Activated T-helper 1 cell treated with anti-CD3 and anti-CD28 coated beads, Interleukin-12 subunit alpha, Interleukin-12 subunit beta, Interleukin-2, Interleukin-4 antibody, amounts not matched to agents 30 ng/mL and 10 ng/mL and 1 ng/mL, durations not matched to agents 14 hours and 24 hours and 36 hours (primary cell): ENCODE measurements at regions not wholly inside any gene's neighbourhood (a gene's known extent, or its start where the extent isn't known, plus 50 kb on each side); places are given as distances from the start of the nearest gene placed in this dataset.
"Not testable (repeated sequence)": the region's sequence is repeated elsewhere in the genome, so short reads cannot be mapped to it uniquely, and the experiment has no call there.

ENCODE experiments used
- DNase-seq: peaks from one replicate; pipeline ENCODE4 v3.0.0; 2021; ENCODE audit warnings: low spot score
- H3K27ac Mint-ChIP-seq: one replicate; pipeline ENCODE4 v1.8.0; 2021; ENCODE audit warnings: mild to moderate bottlenecking, mixed read lengths
- H3K27me3 Mint-ChIP-seq: one replicate; pipeline ENCODE4 v1.8.0; 2022; ENCODE audit warnings: mild to moderate bottlenecking, moderate library complexity, mixed read lengths; ENCODE audit not compliant: insufficient read depth
- H3K36me3 Mint-ChIP-seq: one replicate; pipeline ENCODE4 v1.8.0; 2021; ENCODE audit warnings: low read depth, mixed read lengths
- H3K4me1 Mint-ChIP-seq: one replicate; pipeline ENCODE4 v1.8.0; 2021; ENCODE audit warnings: low read depth, mixed read lengths
- H3K4me3 Mint-ChIP-seq: one replicate; pipeline ENCODE4 v1.8.0; 2021; ENCODE audit warnings: mild to moderate bottlenecking, moderate library complexity, mixed read lengths
- H3K9me3 Mint-ChIP-seq: one replicate; pipeline ENCODE4 v1.8.0; 2021; ENCODE audit warnings: mixed read lengths
- intact Hi-C: fragments of 100-400 bp; cut with micrococcal nuclease; formaldehyde crosslinking; loops from one replicate; pipeline ENCODE4 v1.15.1; 2024

DNA sequence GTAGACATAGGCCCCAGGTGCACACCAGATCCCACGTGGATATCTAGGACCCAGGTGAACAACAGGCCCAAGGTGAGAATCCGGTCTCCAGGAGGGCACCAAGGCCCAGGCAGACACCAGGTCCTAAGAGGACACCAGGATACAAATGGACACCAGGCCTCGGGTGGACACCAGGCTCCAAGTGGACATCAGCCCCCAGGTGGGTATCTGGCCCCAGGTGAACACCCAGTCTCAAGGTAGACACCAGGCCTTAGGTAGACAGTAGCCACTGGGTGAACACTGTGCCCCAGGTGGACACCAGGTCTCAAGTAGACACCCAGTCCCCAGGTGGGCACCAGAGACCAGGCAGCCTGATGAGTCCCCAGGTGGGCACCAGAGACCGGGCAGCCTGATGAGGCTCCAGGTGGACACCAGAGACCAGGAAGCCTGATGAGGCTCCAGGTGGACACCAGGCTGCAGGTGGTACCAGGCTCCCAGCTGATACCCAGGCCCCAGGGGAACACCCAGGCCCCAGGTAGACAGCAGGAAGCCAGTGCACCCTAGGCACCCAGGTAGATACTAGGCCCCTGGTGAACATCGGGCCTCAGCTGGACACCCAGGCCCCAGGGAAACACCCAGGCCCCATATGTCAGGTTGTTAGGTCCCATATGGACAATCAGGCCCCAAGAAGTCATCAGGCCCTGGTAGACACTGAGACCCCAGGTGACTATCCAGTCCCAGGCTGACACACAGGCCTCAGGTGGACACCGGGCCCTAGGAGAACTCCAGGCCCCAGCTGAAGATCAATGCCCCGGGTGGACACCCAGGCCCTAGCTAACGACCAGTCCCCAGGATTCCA is 55.1 kb upstream of the SEPTIN5 start:
- H3K4me1 Mint-ChIP-seq: no peaks in the 10 kb centered on the region
- H3K27me3 Mint-ChIP-seq: peaks cover 2% of the 10 kb centered on the region
- H3K4me3 Mint-ChIP-seq: no peak overlapping the region
- H3K27ac Mint-ChIP-seq: no peak overlapping the region
- DNase-seq: no peak
- H3K36me3 Mint-ChIP-seq: no peaks in the 10 kb centered on the region
- intact Hi-C loops: no loop called here
- H3K9me3 Mint-ChIP-seq: no peaks in the 10 kb centered on the region

DNA sequence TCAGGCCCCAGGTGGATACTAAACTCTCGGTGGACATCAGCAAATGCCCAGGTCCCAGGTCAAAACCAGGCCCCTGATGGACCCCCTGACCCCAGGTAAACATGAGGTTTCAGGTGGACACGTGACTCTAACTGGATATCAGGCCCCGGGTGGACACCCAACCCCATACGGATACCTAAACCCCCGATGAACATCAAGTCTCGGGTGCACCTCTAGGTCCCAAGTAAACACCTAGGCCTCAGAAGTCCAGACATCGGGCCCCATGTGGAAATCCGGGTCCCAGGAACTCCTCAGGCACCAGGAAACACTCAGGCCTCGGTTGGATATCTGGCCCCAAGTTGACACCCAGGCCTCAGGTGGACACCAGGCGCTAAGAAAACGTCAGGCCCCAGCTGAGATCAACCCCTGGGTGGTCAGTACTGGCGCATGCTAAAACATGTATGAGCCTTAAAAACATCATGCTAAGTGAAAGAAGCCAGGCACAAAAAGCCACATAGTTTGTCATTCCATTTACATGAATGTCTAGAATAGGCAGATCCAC is 54.4 kb upstream of the SEPTIN5 start:
- Mint-ChIP-seq H3K36me3 (no peaks in the 10 kb centered on the region), H3K4me1 (no peaks in the 10 kb centered on the region), H3K27me3 (peaks cover 2% of the 10 kb centered on the region), H3K4me3 (no peak overlapping the region), H3K27ac (no peak overlapping the region), H3K9me3 (no peaks in the 10 kb centered on the region)
- intact Hi-C loops: no loop called here
- no peak for DNase-seq

DNA sequence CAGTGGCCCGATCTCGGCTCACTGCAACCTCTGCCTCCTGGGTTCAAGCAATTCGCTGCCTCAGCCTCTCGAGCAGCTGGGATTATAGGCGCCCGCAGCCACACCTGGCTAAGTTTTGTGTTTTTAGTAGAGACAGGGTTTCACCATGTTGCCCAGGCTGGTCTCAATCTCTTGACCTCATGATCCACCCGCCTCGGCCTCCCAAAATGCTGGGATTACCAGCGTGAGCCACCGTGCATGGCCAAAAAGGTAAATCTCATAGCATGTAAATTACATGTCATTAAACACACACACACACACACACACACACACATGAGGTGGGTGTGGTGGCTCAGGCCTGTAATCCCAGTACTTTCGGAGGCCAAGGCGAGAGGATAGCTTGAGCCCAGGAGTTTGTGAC is 53.7 kb upstream of the SEPTIN5 start:
- H3K36me3 Mint-ChIP-seq, DNase-seq, H3K9me3 Mint-ChIP-seq, H3K27ac Mint-ChIP-seq, intact Hi-C loops, H3K4me1 Mint-ChIP-seq, H3K4me3 Mint-ChIP-seq, H3K27me3 Mint-ChIP-seq: not testable (repeated sequence)

DNA sequence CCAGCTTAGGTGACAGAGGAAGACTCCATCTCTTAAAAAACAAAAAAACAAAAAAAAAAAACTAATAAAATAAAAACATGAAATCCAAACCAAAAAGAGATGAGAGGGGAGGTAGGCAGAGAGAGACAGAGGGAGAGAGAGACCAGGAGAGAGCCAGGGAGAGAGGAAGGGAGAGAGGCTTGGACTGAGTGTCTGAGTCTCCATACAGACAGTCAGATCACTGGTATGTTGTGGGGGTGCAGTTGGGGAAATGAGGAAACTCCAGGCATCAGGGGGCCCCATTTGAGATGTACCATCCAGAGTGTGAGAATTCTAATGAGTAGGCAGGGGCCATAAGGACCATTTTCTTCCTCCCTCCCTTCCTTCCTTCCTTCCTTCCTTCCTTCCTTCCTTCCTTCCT is 53.1 kb upstream of the SEPTIN5 start:
- Mint-ChIP-seq H3K4me1 (no peaks in the 10 kb centered on the region), H3K9me3 (no peaks in the 10 kb centered on the region), H3K27me3 (peaks cover 4% of the 10 kb centered on the region), H3K36me3 (no peaks in the 10 kb centered on the region), H3K27ac (no peak overlapping the region), H3K4me3 (no peak overlapping the region)
- intact Hi-C loops: no loop called here
- no peak for DNase-seq

DNA sequence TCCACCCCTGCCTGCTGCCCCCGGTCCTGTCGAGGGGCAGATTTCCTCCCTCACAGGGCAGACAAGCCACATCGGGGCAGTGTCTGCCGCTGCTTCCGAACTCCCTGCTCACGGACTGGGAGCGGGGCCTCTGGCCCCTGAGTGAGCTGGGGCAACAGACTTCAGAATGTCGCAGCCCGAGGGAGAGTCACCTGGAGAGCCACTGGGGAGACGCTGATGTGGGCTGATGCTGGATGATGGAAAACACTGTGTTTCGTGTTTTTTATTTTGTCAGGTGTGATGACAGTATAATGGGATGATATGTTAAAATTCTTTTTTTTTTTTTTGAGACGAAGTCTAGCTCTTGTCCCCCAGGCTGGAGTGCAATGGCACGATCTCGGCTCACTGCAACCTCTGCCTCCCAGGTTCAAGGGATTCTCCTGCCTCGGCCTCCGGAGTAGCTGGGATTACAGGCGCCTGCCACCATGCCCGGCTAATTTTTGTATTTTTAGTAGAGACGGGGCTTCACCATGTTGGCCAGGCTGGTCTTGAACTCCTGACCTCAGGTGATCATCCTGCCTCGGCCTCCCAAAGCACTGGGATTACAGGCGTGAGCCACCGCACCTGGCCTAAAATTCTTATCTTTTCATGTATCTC is 52.1 kb upstream of the SEPTIN5 start:
- H3K27ac Mint-ChIP-seq, DNase-seq, H3K4me1 Mint-ChIP-seq, H3K27me3 Mint-ChIP-seq, intact Hi-C loops, H3K9me3 Mint-ChIP-seq, H3K36me3 Mint-ChIP-seq, H3K4me3 Mint-ChIP-seq: not testable (repeated sequence)

DNA sequence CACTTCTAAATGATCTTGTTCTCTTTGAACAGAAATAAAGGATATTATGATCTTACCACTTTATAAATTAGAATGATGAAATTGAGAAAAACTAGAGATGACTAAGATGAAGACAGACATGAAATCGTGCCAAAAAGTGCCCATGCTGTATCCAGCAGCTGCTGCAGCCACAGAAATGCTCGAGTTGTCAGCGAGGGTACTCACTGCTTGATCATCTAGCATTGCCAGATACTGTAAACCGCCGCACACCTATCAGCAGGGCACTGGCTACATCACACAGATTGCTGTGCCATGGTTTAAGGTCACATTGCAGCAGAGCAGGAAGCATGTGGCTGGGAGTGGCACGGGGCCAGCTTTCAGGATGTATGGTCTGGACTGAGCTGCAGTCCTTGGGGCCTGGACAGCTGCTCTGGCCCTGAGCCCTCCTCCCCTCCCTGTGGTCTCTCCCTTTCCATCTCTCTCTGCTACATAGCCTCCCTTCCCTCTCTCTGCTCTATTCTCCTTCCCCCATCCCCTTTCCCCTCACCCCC is 51.0 kb upstream of the SEPTIN5 start:
- Mint-ChIP-seq H3K4me1 (no peaks in the 10 kb centered on the region), H3K27ac (no peak overlapping the region), H3K9me3 (no peaks in the 10 kb centered on the region), H3K27me3 (peaks cover 11% of the 10 kb centered on the region), H3K4me3 (no peak overlapping the region), H3K36me3 (no peaks in the 10 kb centered on the region)
- intact Hi-C loops: no loop called here
- DNase-seq: no peak

DNA sequence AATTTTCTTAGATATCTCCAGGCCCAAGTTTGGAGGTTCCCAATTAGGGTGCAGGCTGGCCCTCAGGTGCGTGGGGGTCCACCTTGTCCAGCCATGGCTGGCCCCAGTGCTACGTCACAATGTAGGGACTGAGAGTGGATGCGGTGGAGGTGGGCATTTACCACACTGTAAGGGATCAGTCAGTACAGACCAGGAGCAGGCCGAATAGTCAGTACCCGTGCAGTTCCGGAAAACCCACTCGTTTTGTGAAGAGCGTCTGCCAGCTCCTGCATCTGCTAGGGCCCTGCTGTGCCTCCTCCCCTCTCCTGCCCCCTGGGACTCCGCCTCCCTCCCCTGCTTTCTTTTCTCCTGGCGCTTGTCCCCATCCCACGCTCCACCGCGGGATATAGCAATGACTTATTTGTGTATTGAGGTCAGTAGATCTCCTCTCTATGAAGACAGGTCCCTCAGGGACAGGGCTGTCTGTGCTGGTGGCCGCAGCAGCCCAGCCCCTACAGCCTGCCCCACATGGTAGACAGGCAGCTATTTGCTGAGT is 50.4 kb upstream of the SEPTIN5 start:
- Mint-ChIP-seq H3K36me3 (no peaks in the 10 kb centered on the region), H3K27me3 (peaks cover 11% of the 10 kb centered on the region), H3K4me3 (no peak overlapping the region), H3K9me3 (no peaks in the 10 kb centered on the region), H3K4me1 (no peaks in the 10 kb centered on the region), H3K27ac (no peak overlapping the region)
- DNase-seq: no peak
- intact Hi-C loops: no loop called here

DNA sequence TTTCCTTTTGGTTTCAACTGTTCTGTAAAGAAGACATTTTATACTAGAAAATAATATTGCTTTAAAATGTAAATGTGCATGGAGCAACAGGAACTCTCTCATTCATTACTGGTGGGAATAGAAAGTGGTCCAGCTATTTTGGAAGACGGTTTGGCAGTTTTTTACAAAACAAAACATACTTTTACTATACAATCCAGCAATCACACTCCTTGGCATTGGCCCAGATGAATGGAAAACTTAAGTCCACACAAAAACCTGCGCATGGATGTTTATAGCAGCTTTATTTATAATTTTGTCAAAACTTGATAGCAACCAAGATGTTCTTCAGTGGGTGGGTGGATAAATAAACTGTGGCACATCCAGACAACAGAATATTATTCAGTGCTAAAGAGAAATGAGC is 49.9 kb upstream of the SEPTIN5 start:
- intact Hi-C loops: no loop called here

More for the DNA sequence above, 49.9 kb upstream of the SEPTIN5 start:
- no peak for DNase-seq
- Mint-ChIP-seq H3K36me3 (no peaks in the 10 kb centered on the region), H3K9me3 (no peaks in the 10 kb centered on the region), H3K4me1 (no peaks in the 10 kb centered on the region), H3K4me3 (no peak overlapping the region), H3K27me3 (peaks cover 11% of the 10 kb centered on the region), H3K27ac (no peak overlapping the region)
